MM.1S (cell line): ENCODE measurements at regions not wholly inside any gene's neighbourhood (a gene's known extent, or its start where the extent isn't known, plus 50 kb on each side); places are given as distances from the start of the nearest gene placed in this dataset.

Source experiments
- EZH2 ChIP-seq: fragments of 300-600 bp; sonication (generic); optimal IDR thresholded peaks from 2 replicates; pipeline ENCODE3; 2017; ENCODE audit warnings: low read depth, mild to moderate bottlenecking, antibody characterized with exemption, low read length, mixed read lengths
- EZH2phosphoT487 ChIP-seq: fragments of 300-600 bp; sonication (generic); IDR thresholded peaks from 2 replicates; pipeline ENCODE4 v1.6.1; 2018; ENCODE audit warnings: antibody characterized with exemption, low read length

- no peak for TF ChIP-seq EZH2phosphoT487
- no peak for TF ChIP-seq EZH2
These were observed 198.0 kb downstream of the HINT1 start for GRCh38 chr5:130966990-130967525.
